ENCODE measurements at regions not wholly inside any gene's neighbourhood (a gene's known extent, or its start where the extent isn't known, plus 50 kb on each side); places are given as distances from the start of the nearest gene placed in this dataset.
"Not testable (repeated sequence)": the region's sequence is repeated elsewhere in the genome, so short reads cannot be mapped to it uniquely, and the experiment has no call there.

GRCh38 chr10:46810222-46810621 lies 101.0 kb upstream of the PTPN20 start:
- not testable (repeated sequence) for TF ChIP-seq POLR2A, POLR2AphosphoS5, EP300 (IDR thresholded peaks at IDR 0.05)
- TF ChIP-seq, protein P1, sequence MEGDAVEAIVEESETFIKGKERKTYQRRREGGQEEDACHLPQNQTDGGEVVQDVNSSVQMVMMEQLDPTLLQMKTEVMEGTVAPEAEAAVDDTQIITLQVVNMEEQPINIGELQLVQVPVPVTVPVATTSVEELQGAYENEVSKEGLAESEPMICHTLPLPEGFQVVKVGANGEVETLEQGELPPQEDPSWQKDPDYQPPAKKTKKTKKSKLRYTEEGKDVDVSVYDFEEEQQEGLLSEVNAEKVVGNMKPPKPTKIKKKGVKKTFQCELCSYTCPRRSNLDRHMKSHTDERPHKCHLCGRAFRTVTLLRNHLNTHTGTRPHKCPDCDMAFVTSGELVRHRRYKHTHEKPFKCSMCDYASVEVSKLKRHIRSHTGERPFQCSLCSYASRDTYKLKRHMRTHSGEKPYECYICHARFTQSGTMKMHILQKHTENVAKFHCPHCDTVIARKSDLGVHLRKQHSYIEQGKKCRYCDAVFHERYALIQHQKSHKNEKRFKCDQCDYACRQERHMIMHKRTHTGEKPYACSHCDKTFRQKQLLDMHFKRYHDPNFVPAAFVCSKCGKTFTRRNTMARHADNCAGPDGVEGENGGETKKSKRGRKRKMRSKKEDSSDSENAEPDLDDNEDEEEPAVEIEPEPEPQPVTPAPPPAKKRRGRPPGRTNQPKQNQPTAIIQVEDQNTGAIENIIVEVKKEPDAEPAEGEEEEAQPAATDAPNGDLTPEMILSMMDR (IDR thresholded peaks at IDR 0.05), result not testable (repeated sequence)
